Transverse colon (tissue), 4 donors: ENCODE measurements at regions not wholly inside any gene's neighbourhood (a gene's known extent, or its start where the extent isn't known, plus 50 kb on each side); places are given as distances from the start of the nearest gene placed in this dataset.

Experiments used
- DNase-seq: peaks from one replicate; pipeline ENCODE4 v3.0.0-alpha.2; 2019
- H3K27ac ChIP-seq, 4 donors: fragments of 200-600 bp; sonication (generic); 2 replicates each; pipeline ENCODE4 v1.5.1; 2016 to 2018; ENCODE audit warnings: inconsistent platforms in 4 of 4
- H3K27me3 ChIP-seq: fragments of 200-600 bp; sonication (generic); 2 replicates; pipeline ENCODE4 v1.5.1; 2017; ENCODE audit warnings: inconsistent platforms
- H3K36me3 ChIP-seq, 4 donors: fragments of 200-600 bp; sonication (generic); 2 replicates each; pipeline ENCODE4 v1.5.1; 2017 to 2019; ENCODE audit warnings: inconsistent platforms in 4 of 4
- H3K4me1 ChIP-seq, 4 donors: fragments of 200-600 bp; sonication (generic); 2 replicates each; pipeline ENCODE4 v1.5.1; 2017 to 2020; ENCODE audit warnings: inconsistent platforms in 4 of 4
- H3K4me3 ChIP-seq, 4 donors: fragments of 200-600 bp; sonication (generic); 1 replicate in 1 of 4; 2 replicates in 3 of 4; pipeline versions ENCODE4 v1.5.1 to v1.6.1; 2017 to 2019; ENCODE audit warnings: inconsistent platforms in 4 of 4
- H3K9me3 ChIP-seq, 2 donors: fragments of 200-600 bp; sonication (generic); 2 replicates each; pipeline ENCODE4 v1.5.1; 2017 to 2019; ENCODE audit warnings: inconsistent platforms in 2 of 2
- EP300 ChIP-seq: sonication (generic); formaldehyde crosslinking; IDR thresholded peaks from one replicate; pipeline ENCODE4 v1.6.1; 2017; ENCODE audit warnings: antibody characterized with exemption, low read depth
- POLR2A ChIP-seq: fragments of 450-650 bp; IDR thresholded peaks from one replicate; pipeline ENCODE4 v1.6.1; 2016; ENCODE audit warnings: antibody characterized with exemption, mild to moderate bottlenecking, moderate library complexity
- POLR2AphosphoS5 ChIP-seq, 3 donors: sonication (generic); formaldehyde crosslinking; IDR thresholded peaks; one replicate each; pipeline ENCODE4 v1.6.1; 2016; ENCODE audit warnings: antibody characterized with exemption in 3 of 3
- WGBS, 2 donors: methylation state at CpG; one replicate each; pipeline ENCODE4 v1.1.5; 2018; ENCODE audit warnings: low coverage in 1 of 2; 5-methylcytosine and 5-hydroxymethylcytosine counted together
- in situ Hi-C, 4 donors: fragments of 200-750 bp; cut with MboI; loops; one replicate each; pipeline versions ENCODE4 v1.15.0 to v1.15.1; 2017; ENCODE audit warnings: low sequenced_read_pairs in 3 of 4, low pct_ligation_motif_present in 1 of 4, low pct_unique_long_range_greater_than_20kb in 1 of 4
- intact Hi-C: fragments of 100-400 bp; cut with DNase I; formaldehyde crosslinking; loops from one replicate; pipeline ENCODE4 v1.15.1; 2023; ENCODE audit warnings: low total_unique reads
- TF ChIP-seq, protein P1 (sequence below), 5 experiments: fragments of 200-600 bp in 3 of 5; fragments of 450-650 bp in 2 of 5; sonication (generic) in 3 of 5; IDR thresholded peaks; 1 replicate in 2 of 5; 2 replicates in 3 of 5; pipeline ENCODE4 v1.5.1; 2016 to 2017; ENCODE audit warnings: antibody characterized with exemption in 5 of 5, inconsistent platforms in 3 of 5, mild to moderate bottlenecking in 2 of 5, moderate library complexity in 1 of 5

DNA sequence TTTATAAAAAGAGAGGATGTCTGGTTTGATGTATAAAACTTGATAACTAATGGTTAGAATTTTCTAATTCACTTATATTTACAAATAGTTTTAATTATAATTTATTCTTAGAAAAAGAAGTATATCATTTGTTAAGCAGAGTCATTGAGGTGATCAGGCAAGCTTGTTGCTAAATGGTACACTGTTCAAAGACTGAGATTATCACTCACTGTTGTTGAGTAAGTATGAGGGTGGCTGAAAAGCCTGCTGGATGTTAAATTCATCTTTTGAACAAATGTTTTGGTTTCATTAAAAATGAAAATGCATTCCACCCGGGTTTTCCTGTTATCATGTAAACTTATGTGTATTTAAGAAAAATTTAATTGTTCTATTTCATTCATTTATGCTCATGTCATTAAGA, 451.8 kb downstream of the ADAMTS20 start:
- DNase-seq: no peak
- TF ChIP-seq, protein P1, sequence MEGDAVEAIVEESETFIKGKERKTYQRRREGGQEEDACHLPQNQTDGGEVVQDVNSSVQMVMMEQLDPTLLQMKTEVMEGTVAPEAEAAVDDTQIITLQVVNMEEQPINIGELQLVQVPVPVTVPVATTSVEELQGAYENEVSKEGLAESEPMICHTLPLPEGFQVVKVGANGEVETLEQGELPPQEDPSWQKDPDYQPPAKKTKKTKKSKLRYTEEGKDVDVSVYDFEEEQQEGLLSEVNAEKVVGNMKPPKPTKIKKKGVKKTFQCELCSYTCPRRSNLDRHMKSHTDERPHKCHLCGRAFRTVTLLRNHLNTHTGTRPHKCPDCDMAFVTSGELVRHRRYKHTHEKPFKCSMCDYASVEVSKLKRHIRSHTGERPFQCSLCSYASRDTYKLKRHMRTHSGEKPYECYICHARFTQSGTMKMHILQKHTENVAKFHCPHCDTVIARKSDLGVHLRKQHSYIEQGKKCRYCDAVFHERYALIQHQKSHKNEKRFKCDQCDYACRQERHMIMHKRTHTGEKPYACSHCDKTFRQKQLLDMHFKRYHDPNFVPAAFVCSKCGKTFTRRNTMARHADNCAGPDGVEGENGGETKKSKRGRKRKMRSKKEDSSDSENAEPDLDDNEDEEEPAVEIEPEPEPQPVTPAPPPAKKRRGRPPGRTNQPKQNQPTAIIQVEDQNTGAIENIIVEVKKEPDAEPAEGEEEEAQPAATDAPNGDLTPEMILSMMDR (IDR thresholded peaks at IDR 0.05): no peak
- TF ChIP-seq EP300 (no peak), POLR2A (no peak), POLR2AphosphoS5 (IDR thresholded peaks at IDR 0.05) (no peak)
- no peaks in the 10 kb centered on the region for H3K27me3 ChIP-seq
- H3K4me1 ChIP-seq: no peaks in the 10 kb centered on the region
- H3K9me3 ChIP-seq: no peaks in the 10 kb centered on the region
- no peaks in the 10 kb centered on the region for H3K36me3 ChIP-seq
- H3K27ac ChIP-seq: no peak overlapping the region
- in situ Hi-C loops: no loop called here
- WGBS, 2 donors: 50 to 60% methylated on average over 1 of the region's 1 CpG
- intact Hi-C loops: no loop called here
- H3K4me3 ChIP-seq: no peak overlapping the region

DNA sequence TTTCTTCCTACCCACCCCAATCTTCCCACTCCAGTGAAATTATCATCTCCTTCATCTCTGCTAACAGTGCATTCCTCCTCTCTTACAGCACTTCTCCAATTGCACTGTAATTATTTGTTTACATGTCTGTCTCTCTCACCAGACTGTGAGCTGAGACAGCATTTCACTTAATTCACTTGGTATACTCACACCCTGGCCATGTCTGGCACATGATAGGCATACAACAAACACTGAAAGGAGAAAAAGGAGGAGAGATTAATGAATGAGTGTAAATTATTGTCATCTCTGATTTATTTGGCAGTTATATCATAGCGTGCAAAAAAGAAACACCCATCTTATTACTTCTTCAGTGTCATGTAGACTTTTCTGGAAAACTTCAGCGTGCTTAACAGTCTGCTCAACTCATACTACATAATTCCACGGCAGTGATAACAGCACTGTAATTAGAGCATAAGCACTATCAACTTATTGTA, 452.3 kb downstream of the ADAMTS20 start:
- 43 to 48% methylated on average over 3 of the region's 3 CpGs for WGBS, 2 donors
- TF ChIP-seq, protein P1 (IDR thresholded peaks at IDR 0.05): no peak
- TF ChIP-seq POLR2A (no peak), POLR2AphosphoS5 (IDR thresholded peaks at IDR 0.05) (no peak), EP300 (no peak)
- H3K36me3 ChIP-seq: no peaks in the 10 kb centered on the region
- no peak overlapping the region for H3K4me3 ChIP-seq
- in situ Hi-C loops (no loop called here), intact Hi-C loops (no loop called here)
- H3K27me3 ChIP-seq: no peaks in the 10 kb centered on the region
- DNase-seq: no peak
- H3K9me3 ChIP-seq: no peaks in the 10 kb centered on the region
- H3K4me1 ChIP-seq: no peaks in the 10 kb centered on the region
- H3K27ac ChIP-seq: no peak overlapping the region

DNA sequence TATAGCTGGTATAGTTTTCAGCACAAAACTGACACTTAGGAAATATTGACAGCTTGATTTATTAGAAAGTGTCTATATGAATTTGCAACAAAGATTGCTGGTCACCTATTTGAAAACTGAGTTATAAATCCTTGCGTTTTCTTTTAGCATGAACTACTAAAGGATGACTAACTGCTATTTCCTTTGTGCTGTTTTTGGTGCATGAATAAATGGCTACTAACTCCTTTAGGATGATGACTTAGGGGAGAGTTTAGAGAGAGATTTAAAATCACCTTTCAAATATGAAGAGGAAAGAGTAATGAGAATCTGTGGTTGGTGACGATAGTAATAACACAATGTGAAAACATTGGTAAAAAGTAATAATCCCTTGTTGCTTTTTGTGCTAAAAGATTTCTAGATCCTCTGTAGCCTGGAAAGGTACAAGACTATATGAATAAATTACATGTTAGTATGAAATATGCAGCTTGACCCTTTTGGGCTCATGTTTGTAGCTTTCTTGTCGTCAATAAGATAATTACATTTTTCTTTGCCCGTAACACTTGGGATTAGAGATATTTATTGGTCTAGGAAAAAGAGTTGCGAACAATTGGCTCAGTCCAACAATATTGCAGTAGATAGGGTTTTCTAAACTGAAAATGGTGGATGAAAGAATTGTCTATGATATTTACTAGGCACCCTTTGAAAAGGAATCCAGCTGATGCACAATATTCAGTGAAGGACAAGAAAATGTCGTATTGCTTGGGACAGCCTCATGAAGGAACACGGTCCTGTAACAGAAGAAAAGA, 453.0 kb downstream of the ADAMTS20 start:
- no peaks in the 10 kb centered on the region for H3K27me3 ChIP-seq
- no peak overlapping the region for H3K4me3 ChIP-seq
- WGBS, 2 donors: 86 to 88% methylated on average over 7 of the region's 7 CpGs
- no peaks in the 10 kb centered on the region for H3K9me3 ChIP-seq
- TF ChIP-seq EP300: no peak
- TF ChIP-seq POLR2AphosphoS5 (IDR thresholded peaks at IDR 0.05): no peak
- no peak for TF ChIP-seq POLR2A
- TF ChIP-seq, protein P1 (IDR thresholded peaks at IDR 0.05): no peak
- H3K36me3 ChIP-seq: no peaks in the 10 kb centered on the region
- H3K4me1 ChIP-seq: no peaks in the 10 kb centered on the region
- in situ Hi-C loops (no loop called here), intact Hi-C loops (no loop called here)
- no peak for DNase-seq
- H3K27ac ChIP-seq: no peak overlapping the region

DNA sequence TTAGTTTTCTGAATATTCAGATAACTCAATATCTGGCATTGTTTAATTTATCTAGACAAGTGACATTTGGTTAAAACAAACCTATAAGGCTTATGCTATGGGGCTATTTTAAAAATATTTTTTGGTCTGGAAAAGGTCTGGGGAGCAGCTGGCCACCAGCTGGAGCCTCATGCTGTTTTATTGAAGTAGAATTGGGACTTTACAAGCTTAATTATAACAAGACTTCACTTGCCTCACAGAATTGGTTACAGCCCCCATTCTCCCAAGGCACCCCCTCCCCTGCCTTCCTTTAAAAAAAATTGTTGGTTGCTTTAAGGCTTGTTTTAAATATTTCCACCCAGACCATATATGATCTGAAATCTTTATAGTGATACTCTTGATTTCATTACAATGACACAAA, 453.9 kb downstream of the ADAMTS20 start:
- Histone ChIP-seq H3K9me3 (no peaks in the 10 kb centered on the region), H3K27ac (no peak overlapping the region), H3K36me3 (no peaks in the 10 kb centered on the region), H3K27me3 (no peaks in the 10 kb centered on the region), H3K4me3 (no peak overlapping the region), H3K4me1 (no peaks in the 10 kb centered on the region)
- in situ Hi-C loops: no loop called here
- intact Hi-C loops: no loop called here
- no peak for TF ChIP-seq EP300
- no peak for TF ChIP-seq POLR2AphosphoS5 (IDR thresholded peaks at IDR 0.05)
- TF ChIP-seq, protein P1 (IDR thresholded peaks at IDR 0.05): no peak
- TF ChIP-seq POLR2A: no peak
- DNase-seq: no peak
